Neural cell (in vitro differentiated cells): ENCODE measurements at regions not wholly inside any gene's neighbourhood (a gene's known extent, or its start where the extent isn't known, plus 50 kb on each side); places are given as distances from the start of the nearest gene placed in this dataset.

Experiments
- H2AFZ ChIP-seq: fragments of 200-600, 300-800 bp; sonication (generic), shearing (Covaris generic); 2 replicates; pipeline ENCODE4 v1.6.0; 2014; ENCODE audit warnings: low read depth, mild to moderate bottlenecking, antibody characterized with exemption, low read length, moderate library complexity
- H3F3A ChIP-seq: fragments of 200-600 bp; shearing (Covaris generic); 2 replicates; pipeline ENCODE4 v1.6.1; 2016; ENCODE audit warnings: mild to moderate bottlenecking, moderate library complexity, mixed read lengths, antibody characterized with exemption, low read length; ENCODE audit not compliant: insufficient read depth, poor library complexity, severe bottlenecking
- H3K27ac ChIP-seq: fragments of 200-600, 300-800 bp; sonication (generic), shearing (Covaris generic); 2 replicates; pipeline ENCODE4 v1.5.1; 2014; ENCODE audit warnings: mild to moderate bottlenecking, low read length, moderate library complexity
- H3K27me3 ChIP-seq: fragments of 300-800, 200-600 bp; sonication (generic), shearing (Covaris generic); 2 replicates; pipeline ENCODE4 v1.6.0; 2014; ENCODE audit warnings: mild to moderate bottlenecking, low read depth, low read length, moderate library complexity; ENCODE audit not compliant: insufficient read depth
- H3K36me3 ChIP-seq: fragments of 300-800, 200-600 bp; sonication (generic), shearing (Covaris generic); 2 replicates; pipeline ENCODE4 v1.5.1; 2014; ENCODE audit warnings: mild to moderate bottlenecking, antibody characterized with exemption, low read length, moderate library complexity; ENCODE audit not compliant: insufficient read depth
- H3K4me2 ChIP-seq: fragments of 300-800, 200-600 bp; sonication (generic), shearing (Covaris generic); 2 replicates; pipeline ENCODE4 v1.6.0; 2014; ENCODE audit warnings: mild to moderate bottlenecking, low read length
- H3K4me3 ChIP-seq: fragments of 300-800, 200-600 bp; sonication (generic), shearing (Covaris generic); 2 replicates; pipeline ENCODE4 v1.5.1; 2014; ENCODE audit warnings: mild to moderate bottlenecking, low read length, moderate library complexity
- H3K79me2 ChIP-seq: fragments of 200-600 bp; shearing (Covaris generic); replicated peaks from 2 replicates; pipeline ENCODE4 v1.6.0; 2014; ENCODE audit warnings: mild to moderate bottlenecking, low read length, moderate library complexity; ENCODE audit not compliant: insufficient read depth
- H3K9ac ChIP-seq: fragments of 300-800, 200-600 bp; sonication (generic), shearing (Covaris generic); 2 replicates; pipeline ENCODE4 v1.6.1; 2016; ENCODE audit warnings: mild to moderate bottlenecking, low read length, mixed read lengths
- H3K9me2 ChIP-seq: fragments of 200-600 bp; shearing (Covaris generic); 2 replicates; pipeline ENCODE4 v1.6.1; 2016; ENCODE audit warnings: mild to moderate bottlenecking, low read length, mixed read lengths; ENCODE audit not compliant: insufficient read depth
- H3K9me3 ChIP-seq: fragments of 200-600, 300-800 bp; sonication (generic), shearing (Covaris generic); 2 replicates; pipeline ENCODE4 v1.6.1; 2016; ENCODE audit warnings: mild to moderate bottlenecking, mixed run types, low read length, moderate library complexity, mixed read lengths
- H4K20me1 ChIP-seq: fragments of 200-600 bp; shearing (Covaris generic); 2 replicates; pipeline ENCODE4 v1.6.1; 2016; ENCODE audit warnings: mild to moderate bottlenecking, mixed run types; ENCODE audit not compliant: insufficient read depth
- EP300 ChIP-seq: fragments of 450-650 bp; conservative IDR thresholded peaks from 2 replicates; pipeline ENCODE4 v1.6.1; 2014; ENCODE audit warnings: antibody characterized with exemption, mild to moderate bottlenecking, moderate library complexity; ENCODE audit not compliant: poor library complexity, severe bottlenecking
- EZH2 ChIP-seq: fragments of 200-600, 300-800 bp; shearing (Covaris generic), sonication (generic); IDR thresholded peaks from 2 replicates; pipeline ENCODE4 v1.6.1; 2014; ENCODE audit warnings: antibody characterized with exemption, low read length, borderline replicate concordance, mild to moderate bottlenecking; ENCODE audit not compliant: insufficient read depth, poor library complexity, severe bottlenecking
- MXI1 ChIP-seq: fragments of 450-650 bp; conservative IDR thresholded peaks from 2 replicates; pipeline ENCODE4 v1.6.1; 2014; ENCODE audit warnings: antibody characterized with exemption, mild to moderate bottlenecking; ENCODE audit not compliant: poor library complexity, severe bottlenecking
- POLR2AphosphoS5 ChIP-seq: IDR thresholded peaks from 2 replicates; pipeline ENCODE4 v1.6.1; 2012
- RAD21 ChIP-seq: fragments of 450-650 bp; conservative IDR thresholded peaks from 2 replicates; pipeline ENCODE4 v1.6.1; 2014; ENCODE audit warnings: antibody characterized with exemption, mild to moderate bottlenecking, moderate library complexity
- REST ChIP-seq: IDR thresholded peaks from 2 replicates; pipeline ENCODE4 v1.6.1; 2012; ENCODE audit warnings: borderline replicate concordance
- SMC3 ChIP-seq: fragments of 450-650 bp; conservative IDR thresholded peaks from 2 replicates; pipeline ENCODE4 v1.6.1; 2014; ENCODE audit warnings: antibody characterized with exemption, mild to moderate bottlenecking, moderate library complexity; ENCODE audit not compliant: poor library complexity
- TAF1 ChIP-seq: IDR thresholded peaks from 2 replicates; pipeline ENCODE4 v1.6.1; 2012; ENCODE audit warnings: low read depth
- TF ChIP-seq, protein P1 (sequence below): fragments of 450-650 bp; IDR thresholded peaks from 2 replicates; pipeline ENCODE4 v1.5.1; 2014; ENCODE audit warnings: antibody characterized with exemption, mild to moderate bottlenecking, moderate library complexity; ENCODE audit not compliant: poor library complexity, severe bottlenecking

DNA sequence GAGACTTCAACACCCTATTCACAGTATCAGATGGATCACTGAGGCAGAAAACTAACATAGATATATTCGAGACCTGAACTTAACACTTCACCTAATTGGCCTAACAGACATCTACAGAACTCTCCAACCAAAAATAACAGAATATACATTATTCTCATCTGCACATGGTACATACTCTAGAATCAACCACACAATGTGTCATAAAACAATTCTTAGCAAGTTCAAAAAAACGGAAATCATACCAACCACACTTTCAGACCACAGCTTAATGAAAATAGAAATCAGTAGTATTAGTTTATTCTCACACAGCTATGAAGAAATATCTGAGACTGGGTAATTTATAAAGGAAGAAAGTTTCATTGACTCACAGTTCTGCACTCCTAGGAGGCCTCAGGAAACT is 387.9 kb downstream of the DEPDC1B start:
- Histone ChIP-seq H3K9ac (no peak overlapping the region), H3K36me3 (no peaks in the 10 kb centered on the region), H3K9me3 (no peaks in the 10 kb centered on the region), H4K20me1 (no peaks in the 10 kb centered on the region), H3K4me2 (no peak overlapping the region), H3F3A (no peaks in the 10 kb centered on the region), H3K9me2 (no peaks in the 10 kb centered on the region), H3K79me2 (no peaks in the 10 kb centered on the region), H3K4me3 (no peak overlapping the region), H3K27ac (no peak overlapping the region), H2AFZ (no peak overlapping the region), H3K27me3 (no peaks in the 10 kb centered on the region)
- TF ChIP-seq RAD21 (no peak), EP300 (no peak), POLR2AphosphoS5 (no peak)

GRCh38 chr5:60299944-60300343 is 400.0 kb downstream of the DEPDC1B start:
- Histone ChIP-seq H3K27ac (no peak overlapping the region), H3F3A (no peaks in the 10 kb centered on the region), H3K4me2 (no peak overlapping the region), H3K79me2 (no peaks in the 10 kb centered on the region), H3K9me2 (no peaks in the 10 kb centered on the region), H3K9me3 (no peaks in the 10 kb centered on the region), H2AFZ (no peak overlapping the region), H3K27me3 (no peaks in the 10 kb centered on the region), H3K36me3 (no peaks in the 10 kb centered on the region), H4K20me1 (no peaks in the 10 kb centered on the region), H3K4me3 (no peak overlapping the region), H3K9ac (no peak overlapping the region)
- TF ChIP-seq, protein P1, sequence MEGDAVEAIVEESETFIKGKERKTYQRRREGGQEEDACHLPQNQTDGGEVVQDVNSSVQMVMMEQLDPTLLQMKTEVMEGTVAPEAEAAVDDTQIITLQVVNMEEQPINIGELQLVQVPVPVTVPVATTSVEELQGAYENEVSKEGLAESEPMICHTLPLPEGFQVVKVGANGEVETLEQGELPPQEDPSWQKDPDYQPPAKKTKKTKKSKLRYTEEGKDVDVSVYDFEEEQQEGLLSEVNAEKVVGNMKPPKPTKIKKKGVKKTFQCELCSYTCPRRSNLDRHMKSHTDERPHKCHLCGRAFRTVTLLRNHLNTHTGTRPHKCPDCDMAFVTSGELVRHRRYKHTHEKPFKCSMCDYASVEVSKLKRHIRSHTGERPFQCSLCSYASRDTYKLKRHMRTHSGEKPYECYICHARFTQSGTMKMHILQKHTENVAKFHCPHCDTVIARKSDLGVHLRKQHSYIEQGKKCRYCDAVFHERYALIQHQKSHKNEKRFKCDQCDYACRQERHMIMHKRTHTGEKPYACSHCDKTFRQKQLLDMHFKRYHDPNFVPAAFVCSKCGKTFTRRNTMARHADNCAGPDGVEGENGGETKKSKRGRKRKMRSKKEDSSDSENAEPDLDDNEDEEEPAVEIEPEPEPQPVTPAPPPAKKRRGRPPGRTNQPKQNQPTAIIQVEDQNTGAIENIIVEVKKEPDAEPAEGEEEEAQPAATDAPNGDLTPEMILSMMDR: no peak
- TF ChIP-seq REST (no peak), MXI1 (no peak), SMC3 (no peak), RAD21 (no peak), POLR2AphosphoS5 (no peak), TAF1 (no peak), EZH2 (no peak), EP300 (no peak)

DNA sequence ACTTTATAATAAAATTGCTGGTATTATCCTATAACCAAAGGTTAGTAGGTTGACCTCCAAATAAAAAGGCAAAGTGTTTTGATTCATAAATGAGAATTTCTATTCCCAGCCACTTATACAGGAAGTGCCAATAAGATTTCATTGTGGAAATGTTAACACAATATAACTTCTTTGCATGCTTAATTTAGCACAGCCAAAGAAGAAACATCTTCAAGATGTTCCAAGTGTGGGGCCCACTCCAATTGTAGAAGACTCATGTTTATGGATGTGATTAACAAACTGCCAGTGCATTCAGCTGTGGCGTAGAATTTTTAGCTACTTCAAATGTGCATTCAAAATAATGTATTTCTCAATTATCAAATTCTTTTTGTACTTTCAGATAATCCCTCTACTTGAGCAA is 402.3 kb downstream of the DEPDC1B start:
- no peak overlapping the region for H3K27ac ChIP-seq
- TF ChIP-seq EP300: no peak
- TF ChIP-seq SMC3: no peak
- TF ChIP-seq EZH2: no peak
- no peak for TF ChIP-seq MXI1
- no peak for TF ChIP-seq TAF1
- no peaks in the 10 kb centered on the region for H3F3A ChIP-seq
- no peaks in the 10 kb centered on the region for H3K27me3 ChIP-seq
- no peak overlapping the region for H3K9ac ChIP-seq
- no peaks in the 10 kb centered on the region for H3K79me2 ChIP-seq
- no peaks in the 10 kb centered on the region for H3K36me3 ChIP-seq
- H3K9me2 ChIP-seq: no peaks in the 10 kb centered on the region
- no peak overlapping the region for H3K4me3 ChIP-seq
- no peaks in the 10 kb centered on the region for H4K20me1 ChIP-seq
- H2AFZ ChIP-seq: no peak overlapping the region
- H3K4me2 ChIP-seq: no peak overlapping the region
- no peaks in the 10 kb centered on the region for H3K9me3 ChIP-seq
